IMR-90 (cell line): ENCODE measurements at regions not wholly inside any gene's neighbourhood (a gene's known extent, or its start where the extent isn't known, plus 50 kb on each side); places are given as distances from the start of the nearest gene placed in this dataset.

Experiments used
- CHD1 ChIP-seq: IDR thresholded peaks from 2 replicates; pipeline ENCODE4 v1.6.1; 2012; ENCODE audit warnings: low read depth, low read length, improper control_type of control experiment
- TF ChIP-seq, protein P1 (sequence below): conservative IDR thresholded peaks from 2 replicates; pipeline ENCODE4 v1.5.1; 2012; ENCODE audit warnings: mild to moderate bottlenecking, low read depth, low read length, improper control_type of control experiment

DNA sequence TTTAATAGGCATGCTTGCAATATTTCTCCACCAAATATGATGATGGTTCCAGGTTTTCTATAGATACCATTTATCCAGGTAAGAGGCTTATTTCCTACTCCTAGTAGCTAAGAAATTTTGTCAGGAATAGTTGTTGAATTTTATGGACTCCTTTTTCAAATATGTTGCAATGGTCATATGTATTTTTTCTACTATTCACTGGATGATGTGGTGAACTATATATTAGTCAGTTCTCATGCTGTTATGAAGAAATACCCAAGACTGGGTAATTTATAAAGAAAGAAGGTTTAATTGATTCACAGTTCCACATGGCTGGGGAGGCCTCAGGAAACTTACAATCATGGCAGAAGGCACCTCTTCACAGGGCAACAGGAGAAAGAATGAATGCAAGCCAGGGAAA, 141.1 kb upstream of the NR3C1 start:
- TF ChIP-seq CHD1 = no peak
- TF ChIP-seq, protein P1, sequence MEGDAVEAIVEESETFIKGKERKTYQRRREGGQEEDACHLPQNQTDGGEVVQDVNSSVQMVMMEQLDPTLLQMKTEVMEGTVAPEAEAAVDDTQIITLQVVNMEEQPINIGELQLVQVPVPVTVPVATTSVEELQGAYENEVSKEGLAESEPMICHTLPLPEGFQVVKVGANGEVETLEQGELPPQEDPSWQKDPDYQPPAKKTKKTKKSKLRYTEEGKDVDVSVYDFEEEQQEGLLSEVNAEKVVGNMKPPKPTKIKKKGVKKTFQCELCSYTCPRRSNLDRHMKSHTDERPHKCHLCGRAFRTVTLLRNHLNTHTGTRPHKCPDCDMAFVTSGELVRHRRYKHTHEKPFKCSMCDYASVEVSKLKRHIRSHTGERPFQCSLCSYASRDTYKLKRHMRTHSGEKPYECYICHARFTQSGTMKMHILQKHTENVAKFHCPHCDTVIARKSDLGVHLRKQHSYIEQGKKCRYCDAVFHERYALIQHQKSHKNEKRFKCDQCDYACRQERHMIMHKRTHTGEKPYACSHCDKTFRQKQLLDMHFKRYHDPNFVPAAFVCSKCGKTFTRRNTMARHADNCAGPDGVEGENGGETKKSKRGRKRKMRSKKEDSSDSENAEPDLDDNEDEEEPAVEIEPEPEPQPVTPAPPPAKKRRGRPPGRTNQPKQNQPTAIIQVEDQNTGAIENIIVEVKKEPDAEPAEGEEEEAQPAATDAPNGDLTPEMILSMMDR = no peak
